OCI-LY7 (cell line): ENCODE measurements at regions not wholly inside any gene's neighbourhood (a gene's known extent, or its start where the extent isn't known, plus 50 kb on each side); places are given as distances from the start of the nearest gene placed in this dataset.

Experiments
- EZH2phosphoT487 ChIP-seq: fragments of 200-600 bp; sonication (generic); IDR thresholded peaks from 2 replicates; pipeline ENCODE4 v1.6.1; 2018; ENCODE audit warnings: low read depth, borderline replicate concordance, mild to moderate bottlenecking, mixed run types, antibody characterized with exemption, low read length, moderate library complexity, mixed read lengths
- TF ChIP-seq, protein P1 (sequence below): fragments of 200-600 bp; sonication (generic); conservative IDR thresholded peaks from 2 replicates; pipeline ENCODE4 v1.5.1; 2014; ENCODE audit warnings: mild to moderate bottlenecking, antibody characterized with exemption, low read length, moderate library complexity, mixed read lengths

GRCh38 chr1:229093609-229094336 lies 177.1 kb upstream of the RAB4A start:
- TF ChIP-seq, protein P1, sequence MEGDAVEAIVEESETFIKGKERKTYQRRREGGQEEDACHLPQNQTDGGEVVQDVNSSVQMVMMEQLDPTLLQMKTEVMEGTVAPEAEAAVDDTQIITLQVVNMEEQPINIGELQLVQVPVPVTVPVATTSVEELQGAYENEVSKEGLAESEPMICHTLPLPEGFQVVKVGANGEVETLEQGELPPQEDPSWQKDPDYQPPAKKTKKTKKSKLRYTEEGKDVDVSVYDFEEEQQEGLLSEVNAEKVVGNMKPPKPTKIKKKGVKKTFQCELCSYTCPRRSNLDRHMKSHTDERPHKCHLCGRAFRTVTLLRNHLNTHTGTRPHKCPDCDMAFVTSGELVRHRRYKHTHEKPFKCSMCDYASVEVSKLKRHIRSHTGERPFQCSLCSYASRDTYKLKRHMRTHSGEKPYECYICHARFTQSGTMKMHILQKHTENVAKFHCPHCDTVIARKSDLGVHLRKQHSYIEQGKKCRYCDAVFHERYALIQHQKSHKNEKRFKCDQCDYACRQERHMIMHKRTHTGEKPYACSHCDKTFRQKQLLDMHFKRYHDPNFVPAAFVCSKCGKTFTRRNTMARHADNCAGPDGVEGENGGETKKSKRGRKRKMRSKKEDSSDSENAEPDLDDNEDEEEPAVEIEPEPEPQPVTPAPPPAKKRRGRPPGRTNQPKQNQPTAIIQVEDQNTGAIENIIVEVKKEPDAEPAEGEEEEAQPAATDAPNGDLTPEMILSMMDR, result no peak
- TF ChIP-seq EZH2phosphoT487, result no peak
